ENCODE measurements at regions not wholly inside any gene's neighbourhood (a gene's known extent, or its start where the extent isn't known, plus 50 kb on each side); places are given as distances from the start of the nearest gene placed in this dataset.

DNA sequence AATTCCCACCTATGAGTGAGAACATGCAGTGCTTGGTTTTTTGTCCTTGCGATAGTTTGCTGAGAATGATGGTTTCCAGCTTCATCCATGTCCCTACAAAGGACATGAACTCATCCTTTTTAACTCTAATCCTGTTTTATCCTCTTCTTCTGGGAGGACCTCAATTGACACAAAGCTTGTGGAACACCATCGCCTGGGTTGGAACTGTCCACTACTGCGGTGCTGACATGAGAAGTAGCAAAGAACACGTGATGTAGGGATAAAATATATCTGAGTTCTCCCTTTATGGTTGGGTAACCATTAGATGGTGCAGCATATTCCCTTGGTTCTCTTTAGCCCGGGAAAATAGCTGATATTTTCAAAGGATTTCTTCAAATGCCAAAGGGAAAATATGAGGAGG lies 105.3 kb upstream of the TOPAZ1 start:
- TF ChIP-seq, protein P1, sequence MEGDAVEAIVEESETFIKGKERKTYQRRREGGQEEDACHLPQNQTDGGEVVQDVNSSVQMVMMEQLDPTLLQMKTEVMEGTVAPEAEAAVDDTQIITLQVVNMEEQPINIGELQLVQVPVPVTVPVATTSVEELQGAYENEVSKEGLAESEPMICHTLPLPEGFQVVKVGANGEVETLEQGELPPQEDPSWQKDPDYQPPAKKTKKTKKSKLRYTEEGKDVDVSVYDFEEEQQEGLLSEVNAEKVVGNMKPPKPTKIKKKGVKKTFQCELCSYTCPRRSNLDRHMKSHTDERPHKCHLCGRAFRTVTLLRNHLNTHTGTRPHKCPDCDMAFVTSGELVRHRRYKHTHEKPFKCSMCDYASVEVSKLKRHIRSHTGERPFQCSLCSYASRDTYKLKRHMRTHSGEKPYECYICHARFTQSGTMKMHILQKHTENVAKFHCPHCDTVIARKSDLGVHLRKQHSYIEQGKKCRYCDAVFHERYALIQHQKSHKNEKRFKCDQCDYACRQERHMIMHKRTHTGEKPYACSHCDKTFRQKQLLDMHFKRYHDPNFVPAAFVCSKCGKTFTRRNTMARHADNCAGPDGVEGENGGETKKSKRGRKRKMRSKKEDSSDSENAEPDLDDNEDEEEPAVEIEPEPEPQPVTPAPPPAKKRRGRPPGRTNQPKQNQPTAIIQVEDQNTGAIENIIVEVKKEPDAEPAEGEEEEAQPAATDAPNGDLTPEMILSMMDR (conservative IDR thresholded peaks at IDR 0.05 in 1 of 2, IDR thresholded peaks at IDR 0.05 in 1 of 2; ENCODE audit: low read depth in 1 of 2, low read length in 2 of 2) = no peak
- no peak for TF ChIP-seq EZH2 (IDR thresholded peaks at IDR 0.05; ENCODE audit: low read length, missing control alignments)

All from fibroblast of lung (primary cell).